ENCODE measurements at regions not wholly inside any gene's neighbourhood (a gene's known extent, or its start where the extent isn't known, plus 50 kb on each side); places are given as distances from the start of the nearest gene placed in this dataset.

DNA sequence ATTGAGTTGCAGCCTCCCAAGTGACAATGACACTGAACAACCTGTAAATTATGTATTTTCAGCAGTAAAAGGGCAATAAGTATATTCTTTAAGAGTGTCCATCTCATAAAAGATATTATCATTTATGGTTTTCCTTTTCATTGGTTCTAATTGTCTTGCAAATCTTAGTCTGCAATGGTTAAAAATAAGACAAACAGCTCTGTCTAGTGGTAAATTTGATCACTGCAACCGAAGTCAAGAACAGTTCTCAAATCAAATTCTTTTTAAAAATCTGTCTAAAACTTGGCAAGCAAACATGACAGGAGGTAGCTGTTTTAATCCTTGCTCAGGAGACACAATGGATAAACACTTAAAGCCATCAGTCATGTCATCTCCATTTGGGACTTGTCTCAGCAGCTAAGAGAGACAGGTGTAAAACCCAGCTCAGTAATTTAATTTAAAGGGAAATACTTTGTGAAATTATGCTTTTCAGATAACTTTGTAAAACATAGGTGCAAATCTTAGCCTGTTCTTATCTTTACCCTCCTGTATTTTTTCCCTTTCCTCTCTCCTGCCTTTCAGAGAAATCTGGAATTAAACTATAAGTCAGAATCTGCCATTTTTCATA, 150.3 kb upstream of the ARHGEF26 start:
- no peak for DNase-seq (ENCODE audit: extremely low spot score)
- peak; percentile 49 for TF ChIP-seq CTCF (IDR thresholded peaks at IDR 0.05; ENCODE audit: control extremely low read depth, extremely low read depth, low read depth, missing control alignments)
- POLR2A ChIA-PET = no interaction called here
- CTCF ChIA-PET = interaction anchor here (0.8 to 3.2 kb wide), 5 partner anchors 10 to 944 kb away, joined by 3 to 20 read pairs (median 3); no protein-coding TSS in a partner anchor

- ChIA-PET POLR2A (no interaction called here), CTCF (no interaction called here)
- no peak for TF ChIP-seq CTCF (IDR thresholded peaks at IDR 0.05; ENCODE audit: control extremely low read depth, extremely low read depth, low read depth, missing control alignments)
- no peak for DNase-seq (ENCODE audit: extremely low spot score)
Measured at GRCh38 chr3:153972862-153973261, 148.3 kb upstream of the ARHGEF26 start.

DNA sequence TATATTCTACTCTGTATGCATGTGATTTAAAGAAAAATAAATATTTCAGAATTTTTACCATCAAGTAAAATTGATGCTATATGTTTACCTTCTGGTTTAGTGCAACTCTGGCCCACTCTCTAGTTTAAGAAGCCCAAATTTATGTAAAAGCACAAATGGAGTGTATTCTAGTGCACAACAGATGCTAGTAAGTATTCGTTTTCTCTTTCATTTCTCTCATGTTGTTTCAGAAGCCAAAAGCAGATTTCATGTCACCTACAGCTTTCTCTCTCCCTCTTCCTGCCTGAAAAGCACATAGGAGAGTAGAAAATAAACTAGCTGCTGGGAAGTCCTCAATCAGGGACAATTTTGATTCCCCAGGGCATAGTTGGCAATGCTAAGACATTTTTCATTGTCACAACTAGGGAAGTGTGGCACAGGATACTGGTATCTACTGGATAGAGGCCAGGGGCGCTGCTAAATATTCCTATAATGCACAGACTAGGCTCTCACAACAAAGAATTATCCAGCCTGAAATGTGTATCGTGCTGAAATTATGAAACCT, 147.4 kb upstream of the ARHGEF26 start:
- ChIA-PET POLR2A (no interaction called here), CTCF (interaction anchor here (1.0 kb wide), 1 partner anchor 279 kb away, joined by 3 read pairs; no protein-coding TSS in a partner anchor)

GRCh38 chr3:153974614-153975013, 146.6 kb upstream of the ARHGEF26 start:
- CTCF ChIA-PET = interaction anchor here (0.6 to 1.0 kb wide), 2 partner anchors 16 to 278 kb away, joined by 3 read pairs; no protein-coding TSS in a partner anchor
- TF ChIP-seq CTCF (IDR thresholded peaks at IDR 0.05; ENCODE audit: control extremely low read depth, extremely low read depth, low read depth, missing control alignments) = no peak
- POLR2A ChIA-PET = no interaction called here
- no peak for DNase-seq (ENCODE audit: extremely low spot score)

More for the DNA sequence above, 147.4 kb upstream of the ARHGEF26 start:
- no peak for DNase-seq (ENCODE audit: extremely low spot score)
- TF ChIP-seq CTCF (IDR thresholded peaks at IDR 0.05; ENCODE audit: control extremely low read depth, extremely low read depth, low read depth, missing control alignments) = no peak

- DNase-seq (ENCODE audit: extremely low spot score) = no peak
- TF ChIP-seq CTCF (IDR thresholded peaks at IDR 0.05; ENCODE audit: control extremely low read depth, extremely low read depth, low read depth, missing control alignments) = no peak
- POLR2A ChIA-PET = no interaction called here
- CTCF ChIA-PET = interaction anchor here (1.2 kb wide), 1 partner anchor 17 kb away, joined by 3 read pairs; no protein-coding TSS in a partner anchor
Measured at GRCh38 chr3:153976891-153977554, 144.2 kb upstream of the ARHGEF26 start.

DNA sequence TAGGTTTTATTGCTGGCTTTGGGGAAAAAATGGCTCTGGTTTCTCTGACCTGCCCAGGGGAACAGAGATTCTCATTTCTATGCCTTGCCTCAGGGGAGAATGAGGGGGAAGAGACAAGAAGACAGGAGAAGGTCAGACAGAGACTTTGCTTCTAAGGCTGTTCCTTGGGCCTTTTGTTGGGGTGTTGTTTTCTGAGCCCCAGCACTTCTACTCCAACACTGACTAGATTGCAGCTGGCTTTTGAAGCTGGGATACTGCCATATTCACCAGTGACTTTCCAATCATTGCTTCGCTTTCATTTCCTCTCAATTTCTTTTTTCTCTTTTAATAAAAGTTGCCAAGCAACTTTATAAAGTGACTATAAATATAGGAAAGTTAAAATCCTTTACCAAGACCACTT, 143.2 kb upstream of the ARHGEF26 start:
- no peak for TF ChIP-seq CTCF (IDR thresholded peaks at IDR 0.05; ENCODE audit: control extremely low read depth, extremely low read depth, low read depth, missing control alignments)
- no peak for DNase-seq (ENCODE audit: extremely low spot score)
- ChIA-PET CTCF (no interaction called here), POLR2A (no interaction called here)
